ENCODE measurements at regions not wholly inside any gene's neighbourhood (a gene's known extent, or its start where the extent isn't known, plus 50 kb on each side); places are given as distances from the start of the nearest gene placed in this dataset.

DNA sequence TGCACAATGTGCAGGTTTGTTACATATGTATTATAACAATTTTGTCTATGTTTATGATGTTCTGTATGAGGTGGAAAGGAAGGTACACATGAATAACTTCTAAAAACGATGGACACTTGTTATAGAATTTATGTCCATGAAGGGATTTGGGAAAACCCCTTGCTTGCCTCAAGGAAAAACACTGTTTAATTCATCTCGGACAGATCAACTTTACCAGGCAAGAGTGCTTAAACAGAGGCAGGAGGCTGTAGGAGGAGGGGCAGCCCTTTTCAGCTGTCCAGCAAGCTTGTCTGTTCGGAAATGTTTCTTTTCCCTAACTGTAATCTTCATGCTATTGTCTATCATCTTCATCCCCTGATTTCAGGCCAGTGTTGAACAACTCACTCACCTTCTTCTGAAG, 200.9 kb downstream of the CDC14C start:
- Histone ChIP-seq H3K36me3 (ENCODE audit: control insufficient read depth in 4 of 4, insufficient read depth in 3 of 4, low read depth in 1 of 4, low read length in 3 of 4) (no peaks in the 10 kb centered on the region), H3K9ac (ENCODE audit: low read depth in 1 of 2, low read length in 2 of 2) (no peak overlapping the region), H3K4me3 (ENCODE audit: low read depth in 1 of 3, low read length in 3 of 3) (no peak overlapping the region), H3K27ac (ENCODE audit: low read depth in 1 of 2, low read length in 2 of 2) (no peak overlapping the region), H3K27me3 (ENCODE audit: control insufficient read depth in 4 of 4, insufficient read depth in 4 of 4, low read length in 3 of 4) (no peaks in the 10 kb centered on the region), H3K9me3 (ENCODE audit: control insufficient read depth in 4 of 4, low read length in 3 of 4) (no peaks in the 10 kb centered on the region), H3K4me1 (ENCODE audit: control insufficient read depth in 4 of 4, insufficient read depth in 4 of 4, low read length in 3 of 4) (no peaks in the 10 kb centered on the region)
- WGBS, result 63% methylated on average over 3 of the region's 3 CpGs
- no peak for TF ChIP-seq TAF1 (conservative IDR thresholded peaks at IDR 0.05)
- TF ChIP-seq NR2F2 (IDR thresholded peaks at IDR 0.05), result no peak
- TF ChIP-seq, protein P1, sequence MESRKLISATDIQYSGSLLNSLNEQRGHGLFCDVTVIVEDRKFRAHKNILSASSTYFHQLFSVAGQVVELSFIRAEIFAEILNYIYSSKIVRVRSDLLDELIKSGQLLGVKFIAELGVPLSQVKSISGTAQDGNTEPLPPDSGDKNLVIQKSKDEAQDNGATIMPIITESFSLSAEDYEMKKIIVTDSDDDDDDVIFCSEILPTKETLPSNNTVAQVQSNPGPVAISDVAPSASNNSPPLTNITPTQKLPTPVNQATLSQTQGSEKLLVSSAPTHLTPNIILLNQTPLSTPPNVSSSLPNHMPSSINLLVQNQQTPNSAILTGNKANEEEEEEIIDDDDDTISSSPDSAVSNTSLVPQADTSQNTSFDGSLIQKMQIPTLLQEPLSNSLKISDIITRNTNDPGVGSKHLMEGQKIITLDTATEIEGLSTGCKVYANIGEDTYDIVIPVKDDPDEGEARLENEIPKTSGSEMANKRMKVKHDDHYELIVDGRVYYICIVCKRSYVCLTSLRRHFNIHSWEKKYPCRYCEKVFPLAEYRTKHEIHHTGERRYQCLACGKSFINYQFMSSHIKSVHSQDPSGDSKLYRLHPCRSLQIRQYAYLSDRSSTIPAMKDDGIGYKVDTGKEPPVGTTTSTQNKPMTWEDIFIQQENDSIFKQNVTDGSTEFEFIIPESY (IDR thresholded peaks at IDR 0.05), result no peak
- TF ChIP-seq YY1 (IDR thresholded peaks at IDR 0.05), result no peak
- TF ChIP-seq, protein P2, sequence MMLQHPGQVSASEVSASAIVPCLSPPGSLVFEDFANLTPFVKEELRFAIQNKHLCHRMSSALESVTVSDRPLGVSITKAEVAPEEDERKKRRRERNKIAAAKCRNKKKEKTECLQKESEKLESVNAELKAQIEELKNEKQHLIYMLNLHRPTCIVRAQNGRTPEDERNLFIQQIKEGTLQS (IDR thresholded peaks at IDR 0.05), result no peak
- no peak for TF ChIP-seq RXRA (IDR thresholded peaks at IDR 0.05)
- TF ChIP-seq SP1 (IDR thresholded peaks at IDR 0.05), result no peak
- TF ChIP-seq FOXA2 (IDR thresholded peaks at IDR 0.05), result no peak
- TF ChIP-seq FOXA1 (IDR thresholded peaks at IDR 0.05), result no peak
- TF ChIP-seq EGR1 (IDR thresholded peaks at IDR 0.05; ENCODE audit: low read depth in 2 of 2), result no peak
- no peak for TF ChIP-seq GABPA (IDR thresholded peaks at IDR 0.05 in 1 of 2, conservative IDR thresholded peaks at IDR 0.05 in 1 of 2)
- TF ChIP-seq HNF4A (conservative IDR thresholded peaks at IDR 0.05), result no peak
- TF ChIP-seq, protein P3, sequence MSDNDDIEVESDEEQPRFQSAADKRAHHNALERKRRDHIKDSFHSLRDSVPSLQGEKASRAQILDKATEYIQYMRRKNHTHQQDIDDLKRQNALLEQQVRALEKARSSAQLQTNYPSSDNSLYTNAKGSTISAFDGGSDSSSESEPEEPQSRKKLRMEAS (IDR thresholded peaks at IDR 0.05), result no peak
- DNase-seq (ENCODE audit: low spot score), result no peak

DNA sequence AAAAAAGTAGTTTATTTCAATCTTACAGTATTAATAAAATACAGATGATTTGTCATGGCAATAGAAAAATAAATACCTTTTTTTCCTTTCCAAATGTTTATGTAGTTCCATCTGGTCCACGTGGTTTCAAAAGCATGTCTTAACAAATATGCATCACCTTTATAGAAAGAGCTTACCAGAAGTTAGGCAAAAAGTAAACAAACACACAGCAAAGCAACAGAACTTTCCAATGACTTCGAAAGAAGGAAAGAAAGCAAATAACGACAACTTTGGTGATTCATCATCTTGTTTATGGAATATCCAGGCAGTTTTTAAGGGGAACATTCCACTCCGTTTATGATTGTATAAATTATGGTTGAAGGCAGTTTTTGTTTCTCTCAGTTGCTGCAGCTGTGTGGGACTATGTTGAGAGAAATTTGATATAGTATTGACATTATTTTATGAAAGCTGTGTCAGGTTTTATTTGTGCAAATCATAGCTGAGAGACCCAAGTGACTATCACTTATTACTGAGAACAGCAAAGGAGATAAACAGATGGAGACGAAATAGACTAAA, 203.1 kb downstream of the CDC14C start:
- TF ChIP-seq NR2F2 (IDR thresholded peaks at IDR 0.05) (no peak), RAD21 (IDR thresholded peaks at IDR 0.05) (no peak), TAF1 (conservative IDR thresholded peaks at IDR 0.05) (no peak), YY1 (IDR thresholded peaks at IDR 0.05) (no peak), HNF4G (IDR thresholded peaks at IDR 0.05) (no peak), GABPA (IDR thresholded peaks at IDR 0.05 in 1 of 2, conservative IDR thresholded peaks at IDR 0.05 in 1 of 2) (no peak), EGR1 (IDR thresholded peaks at IDR 0.05; ENCODE audit: low read depth in 2 of 2) (no peak), FOXA1 (IDR thresholded peaks at IDR 0.05) (no peak), SP1 (IDR thresholded peaks at IDR 0.05) (no peak), RXRA (IDR thresholded peaks at IDR 0.05) (no peak), FOXA2 (IDR thresholded peaks at IDR 0.05) (no peak)
- TF ChIP-seq, protein P1 (IDR thresholded peaks at IDR 0.05), result no peak
- TF ChIP-seq, protein P2 (IDR thresholded peaks at IDR 0.05), result no peak
- TF ChIP-seq, protein P3 (IDR thresholded peaks at IDR 0.05), result no peak
- H3K27ac ChIP-seq (ENCODE audit: low read depth in 1 of 2, low read length in 2 of 2), result no peak overlapping the region
- H3K36me3 ChIP-seq (ENCODE audit: control insufficient read depth in 4 of 4, insufficient read depth in 3 of 4, low read depth in 1 of 4, low read length in 3 of 4), result no peaks in the 10 kb centered on the region
- H3K4me3 ChIP-seq (ENCODE audit: low read depth in 1 of 3, low read length in 3 of 3), result no peak overlapping the region
- 52% methylated on average over 5 of the region's 5 CpGs for WGBS
- H3K9ac ChIP-seq (ENCODE audit: low read depth in 1 of 2, low read length in 2 of 2), result no peak overlapping the region
- no peaks in the 10 kb centered on the region for H3K27me3 ChIP-seq (ENCODE audit: control insufficient read depth in 4 of 4, insufficient read depth in 4 of 4, low read length in 3 of 4)
- no peak for DNase-seq (ENCODE audit: low spot score)
- H3K9me3 ChIP-seq (ENCODE audit: control insufficient read depth in 4 of 4, low read length in 3 of 4), result no peaks in the 10 kb centered on the region
- H3K4me1 ChIP-seq (ENCODE audit: control insufficient read depth in 4 of 4, insufficient read depth in 4 of 4, low read length in 3 of 4), result no peaks in the 10 kb centered on the region

Measured in liver (tissue), 7 donors.